SU-DHL-6 (cell line): ENCODE measurements at regions not wholly inside any gene's neighbourhood (a gene's known extent, or its start where the extent isn't known, plus 50 kb on each side); places are given as distances from the start of the nearest gene placed in this dataset.

Experiments used
- EZH2phosphoT487 ChIP-seq: fragments of 200-600 bp; sonication (generic), shearing (Covaris generic); conservative IDR thresholded peaks from 2 replicates; pipeline ENCODE4 v1.6.1; 2018; ENCODE audit warnings: mild to moderate bottlenecking, antibody characterized with exemption, low read length, moderate library complexity, mixed read lengths
- TF ChIP-seq, protein P1 (sequence below): fragments of 200-600 bp; sonication (generic); IDR thresholded peaks from one replicate; pipeline ENCODE4 v1.5.1; 2017; ENCODE audit warnings: antibody characterized with exemption, mild to moderate bottlenecking, low read length, moderate library complexity; ENCODE audit not compliant: insufficient read depth, poor library complexity, severe bottlenecking

DNA sequence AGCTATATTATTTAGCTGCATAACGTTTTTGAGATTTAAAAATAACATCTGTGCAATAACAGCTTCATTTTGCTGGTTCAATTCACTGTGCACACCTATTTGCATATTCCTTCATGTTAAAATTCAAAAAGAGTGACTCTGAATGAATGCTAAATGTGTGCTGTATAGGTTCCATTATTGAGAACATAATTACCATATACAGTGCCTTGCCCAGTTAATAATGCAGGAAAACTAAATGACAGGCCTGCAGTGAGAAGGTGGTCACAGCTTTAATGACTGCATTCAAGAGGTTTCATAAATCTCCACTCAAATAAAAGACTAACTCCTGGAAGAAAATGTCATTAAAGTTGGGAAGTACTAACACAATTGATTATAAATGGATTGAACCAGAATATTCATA is 1183.2 kb upstream of the ADGRL3 start:
- TF ChIP-seq, protein P1, sequence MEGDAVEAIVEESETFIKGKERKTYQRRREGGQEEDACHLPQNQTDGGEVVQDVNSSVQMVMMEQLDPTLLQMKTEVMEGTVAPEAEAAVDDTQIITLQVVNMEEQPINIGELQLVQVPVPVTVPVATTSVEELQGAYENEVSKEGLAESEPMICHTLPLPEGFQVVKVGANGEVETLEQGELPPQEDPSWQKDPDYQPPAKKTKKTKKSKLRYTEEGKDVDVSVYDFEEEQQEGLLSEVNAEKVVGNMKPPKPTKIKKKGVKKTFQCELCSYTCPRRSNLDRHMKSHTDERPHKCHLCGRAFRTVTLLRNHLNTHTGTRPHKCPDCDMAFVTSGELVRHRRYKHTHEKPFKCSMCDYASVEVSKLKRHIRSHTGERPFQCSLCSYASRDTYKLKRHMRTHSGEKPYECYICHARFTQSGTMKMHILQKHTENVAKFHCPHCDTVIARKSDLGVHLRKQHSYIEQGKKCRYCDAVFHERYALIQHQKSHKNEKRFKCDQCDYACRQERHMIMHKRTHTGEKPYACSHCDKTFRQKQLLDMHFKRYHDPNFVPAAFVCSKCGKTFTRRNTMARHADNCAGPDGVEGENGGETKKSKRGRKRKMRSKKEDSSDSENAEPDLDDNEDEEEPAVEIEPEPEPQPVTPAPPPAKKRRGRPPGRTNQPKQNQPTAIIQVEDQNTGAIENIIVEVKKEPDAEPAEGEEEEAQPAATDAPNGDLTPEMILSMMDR, result no peak
- TF ChIP-seq EZH2phosphoT487, result no peak
